Fibroblast of the conjunctiva (primary cell): ENCODE measurements at regions not wholly inside any gene's neighbourhood (a gene's known extent, or its start where the extent isn't known, plus 50 kb on each side); places are given as distances from the start of the nearest gene placed in this dataset.

Experiments
- DNase-seq: peaks from one replicate; pipeline ENCODE4 v3.0.0-alpha.2; 2010; ENCODE audit warnings: low read depth

GRCh38 chr20:43306837-43307236 lies 117.1 kb upstream of the PTPRT start:
- no peak for DNase-seq

DNA sequence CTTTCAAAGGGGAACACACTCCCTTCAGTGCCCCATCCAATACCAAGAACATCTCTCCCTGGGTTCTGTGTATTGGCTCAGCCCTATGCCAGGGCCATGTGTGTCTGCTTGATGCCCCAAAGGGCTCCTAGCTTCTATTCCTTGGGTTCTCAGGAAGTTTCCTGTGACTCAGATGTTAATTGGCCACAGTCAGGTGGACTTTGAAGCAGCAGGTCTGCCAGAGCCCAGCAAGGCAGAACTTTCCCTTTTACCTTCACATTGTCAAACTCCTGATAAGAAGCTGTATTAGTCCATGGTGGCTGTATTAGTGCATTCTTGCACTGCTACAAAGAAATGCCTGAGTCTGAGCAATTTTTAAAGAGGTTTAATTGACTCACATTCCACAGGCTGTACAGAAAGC lies 116.0 kb upstream of the PTPRT start:
- no peak for DNase-seq

DNA sequence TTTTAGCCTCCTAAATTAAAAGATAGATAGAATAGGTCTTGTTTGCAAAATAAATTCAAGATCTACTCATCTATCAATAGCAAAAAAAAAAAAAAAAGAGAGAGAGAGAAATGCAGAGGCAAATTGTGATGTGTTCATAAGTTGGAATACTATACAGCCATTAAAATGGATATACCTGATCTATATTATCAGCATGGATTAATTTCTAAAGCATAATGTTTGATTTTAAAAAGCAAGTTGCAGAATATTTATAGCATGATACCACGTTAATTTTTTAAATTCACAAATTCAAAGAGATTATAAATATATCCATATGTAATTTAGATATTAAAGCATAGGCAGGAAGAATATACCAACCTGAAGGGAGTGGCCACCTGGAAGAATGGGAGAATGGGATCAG lies 114.9 kb upstream of the PTPRT start:
- DNase-seq: no peak

- no peak for DNase-seq
These were observed 113.2 kb upstream of the PTPRT start for GRCh38 chr20:43302936-43303335.

- no peak for DNase-seq
These were observed 111.2 kb upstream of the PTPRT start for GRCh38 chr20:43300901-43301300.

- DNase-seq: no peak
These were observed 106.1 kb upstream of the PTPRT start for GRCh38 chr20:43295781-43296180.

DNA sequence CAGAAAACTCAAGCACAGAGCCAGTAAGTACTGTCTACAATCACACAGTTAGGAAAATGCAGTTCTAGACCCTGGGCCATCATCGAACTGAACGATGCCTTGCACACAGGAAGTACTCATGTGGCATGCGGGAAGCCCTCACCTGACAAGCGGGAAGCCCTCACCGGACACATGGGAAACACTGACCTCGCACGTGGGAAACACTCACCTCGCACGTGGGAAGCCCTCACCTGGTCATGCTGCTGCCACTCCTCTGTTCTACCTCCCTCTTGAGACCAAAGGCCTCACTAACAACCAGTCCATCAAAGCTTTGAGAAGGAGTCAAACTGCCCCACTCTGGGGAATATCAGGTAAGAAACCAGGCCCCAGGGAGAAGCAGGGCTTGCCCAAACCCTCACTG lies 105.6 kb upstream of the PTPRT start:
- no peak for DNase-seq

DNA sequence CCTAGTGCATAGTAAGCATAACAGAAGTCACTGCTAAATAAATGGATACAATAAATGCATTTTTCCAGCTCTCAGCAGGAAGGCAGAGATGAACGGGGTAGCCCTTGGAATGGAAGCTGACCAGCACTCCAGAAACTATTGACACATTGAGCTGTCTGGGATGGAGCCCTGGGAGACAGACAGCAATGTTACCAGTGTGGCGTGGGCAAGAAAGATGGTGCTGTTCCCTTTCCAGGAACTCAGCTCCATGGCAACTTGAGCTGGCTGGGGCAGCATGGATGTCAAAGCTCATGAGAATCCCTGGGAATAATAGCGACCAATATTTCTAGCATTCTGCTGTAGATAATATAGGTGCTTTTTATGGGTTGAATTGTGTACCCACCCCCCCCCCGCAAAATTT lies 104.3 kb upstream of the PTPRT start:
- no peak for DNase-seq

DNA sequence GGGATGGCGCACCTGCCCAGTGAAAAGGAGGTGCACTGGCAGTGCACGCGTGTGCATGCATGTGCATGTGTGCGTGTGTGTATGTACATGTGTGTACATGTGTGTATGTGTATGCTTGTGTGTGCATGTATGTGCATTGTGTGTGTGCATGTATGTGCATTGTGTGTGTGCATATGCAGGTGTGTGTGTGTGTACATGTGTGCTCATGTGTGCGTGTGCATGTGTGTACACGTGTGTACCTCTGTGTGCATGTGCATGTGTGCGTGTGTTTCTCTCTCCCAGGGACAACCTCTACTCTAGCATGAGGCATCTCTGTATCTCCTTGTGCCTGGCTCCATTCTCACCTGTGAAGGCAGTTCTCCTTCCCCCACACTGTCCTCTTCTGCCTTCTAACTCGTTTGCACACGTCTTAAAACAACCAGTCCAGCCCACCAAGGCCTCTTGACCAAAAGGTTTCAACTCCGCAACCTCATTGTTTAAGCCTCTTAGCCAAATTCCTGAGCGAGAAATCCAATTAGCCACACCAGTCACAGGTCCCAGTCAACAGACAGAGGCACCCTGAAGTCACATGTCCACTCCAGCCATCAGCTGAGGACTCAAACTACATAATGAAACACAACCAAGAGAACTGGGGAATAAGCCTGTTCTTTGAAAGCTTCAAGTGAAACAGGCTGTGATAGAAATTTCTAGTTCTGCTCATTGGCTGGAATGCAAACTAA lies 103.5 kb upstream of the PTPRT start:
- no peak for DNase-seq

GRCh38 chr20:43292222-43292621 lies 102.5 kb upstream of the PTPRT start:
- no peak for DNase-seq

DNA sequence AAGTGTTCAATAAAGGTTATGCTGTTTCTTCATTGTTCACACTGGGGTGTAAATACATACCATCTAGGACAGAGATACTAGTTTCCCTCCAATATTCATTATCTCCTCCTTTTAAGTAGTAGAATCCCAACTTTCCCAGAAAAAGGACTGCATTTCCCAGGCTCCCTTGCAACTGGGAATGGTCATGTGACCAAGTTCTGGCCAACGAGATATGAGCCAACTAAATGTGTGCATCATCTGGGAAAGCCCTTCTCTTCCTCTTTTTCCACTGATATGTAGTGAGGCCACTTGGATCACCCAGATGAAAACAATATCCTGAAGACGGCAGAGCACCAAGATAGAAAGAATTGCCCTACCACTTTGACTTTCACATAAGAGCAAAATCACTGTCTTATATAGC lies 97.9 kb upstream of the PTPRT start:
- DNase-seq: no peak

DNA sequence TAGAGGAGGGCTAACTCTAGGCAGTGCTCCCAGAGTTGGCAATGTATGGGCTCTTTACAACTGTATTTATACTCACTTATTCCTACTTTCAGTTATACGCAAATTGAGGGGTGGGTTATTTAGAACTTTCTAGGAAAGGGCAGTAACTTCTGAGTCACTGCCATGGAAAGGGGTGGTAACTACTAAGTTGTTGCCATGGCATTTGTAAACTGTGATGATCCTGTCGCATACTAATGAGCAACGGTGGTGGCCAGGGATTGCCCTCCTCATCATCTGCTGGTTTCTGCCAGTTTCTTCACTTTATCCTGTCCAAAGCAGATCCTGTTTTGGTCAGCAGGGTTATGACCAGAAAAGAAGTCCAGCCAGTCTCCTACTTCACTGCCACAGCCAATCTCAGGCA lies 95.5 kb upstream of the PTPRT start:
- DNase-seq: no peak

DNA sequence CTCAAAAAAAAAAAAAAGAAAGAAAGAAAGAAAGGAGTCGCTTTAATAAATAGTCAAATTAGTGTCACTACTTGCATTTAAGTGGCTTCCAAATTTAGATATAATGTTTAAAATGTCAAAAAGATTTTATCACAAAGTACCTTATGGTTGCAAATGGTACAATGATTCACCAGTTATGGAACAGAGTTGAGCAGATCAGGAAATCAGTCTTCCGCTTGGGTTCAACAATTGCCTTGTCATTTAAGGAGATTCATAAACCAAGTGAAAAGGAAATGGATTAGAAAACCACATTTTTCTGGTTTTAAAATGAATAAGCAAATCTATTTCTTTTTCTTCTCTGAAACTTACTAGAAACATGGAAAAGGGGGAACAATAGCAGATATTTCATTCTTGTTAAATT lies 94.8 kb upstream of the PTPRT start:
- DNase-seq: no peak

GRCh38 chr20:43283126-43283525 lies 93.4 kb upstream of the PTPRT start:
- DNase-seq: no peak

GRCh38 chr20:43271980-43272379 lies 82.3 kb upstream of the PTPRT start:
- DNase-seq: no peak

- no peak for DNase-seq
These were observed 75.7 kb upstream of the PTPRT start for GRCh38 chr20:43265449-43265848.

GRCh38 chr20:43263226-43263625 lies 73.5 kb upstream of the PTPRT start:
- no peak for DNase-seq

- DNase-seq: no peak
These were observed 72.6 kb upstream of the PTPRT start for GRCh38 chr20:43262341-43262740.

- DNase-seq: no peak
These were observed 66.2 kb upstream of the PTPRT start for GRCh38 chr20:43255877-43256276.

DNA sequence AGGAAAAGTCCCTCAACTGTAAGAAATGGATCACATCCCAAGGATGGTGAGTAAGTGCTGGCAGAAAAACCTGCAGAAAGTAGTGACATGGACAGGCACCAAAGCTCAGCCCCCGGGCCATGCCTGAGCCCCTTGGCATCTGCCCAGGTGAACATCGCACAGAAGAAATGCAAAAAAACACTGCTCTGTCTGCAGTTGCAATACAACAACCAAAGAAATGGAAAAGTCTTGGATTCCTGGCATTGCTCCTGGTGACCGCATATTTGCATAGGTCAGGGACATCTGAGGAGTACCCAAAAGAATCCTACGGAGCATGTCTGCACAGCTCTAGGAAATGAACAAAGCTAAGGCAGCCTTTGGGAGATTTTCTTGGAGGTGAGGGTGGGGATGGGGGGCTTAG lies 63.1 kb upstream of the PTPRT start:
- DNase-seq: no peak

- DNase-seq: no peak
These were observed 58.6 kb upstream of the PTPRT start for GRCh38 chr20:43248341-43248740.

DNA sequence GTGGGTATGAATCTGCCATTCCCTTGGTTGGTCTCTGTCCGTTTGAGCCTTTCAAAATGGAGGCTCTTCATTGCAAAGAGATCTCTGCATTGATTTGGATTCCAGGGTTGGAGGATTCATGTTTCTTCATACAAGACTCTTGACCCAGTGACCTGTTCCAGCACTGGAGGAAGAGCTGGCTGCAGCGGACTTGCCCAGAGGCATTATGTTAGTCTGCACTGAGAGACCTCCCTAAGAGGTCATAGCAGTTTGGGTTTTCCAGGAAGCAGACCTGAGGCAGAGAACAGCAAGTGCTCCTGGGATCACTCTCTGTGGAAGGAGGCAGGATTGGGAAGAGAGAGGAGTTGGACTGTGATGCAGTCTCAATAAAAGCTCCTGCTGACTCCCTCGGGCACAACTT lies 57.7 kb upstream of the PTPRT start:
- no peak for DNase-seq

- DNase-seq: no peak
These were observed 54.9 kb upstream of the PTPRT start for GRCh38 chr20:43244647-43245046.

GRCh38 chr20:43243672-43244269 lies 54.1 kb upstream of the PTPRT start:
- DNase-seq: no peak
